ENCODE measurements at regions not wholly inside any gene's neighbourhood (a gene's known extent, or its start where the extent isn't known, plus 50 kb on each side); places are given as distances from the start of the nearest gene placed in this dataset.

GRCh38 chr12:30030693-30031374, 247.1 kb upstream of the TMTC1 start:
- DNase-seq: no peak
- Mint-ChIP-seq H3K36me3 (no peaks in the 10 kb centered on the region), H3K27me3 (no peaks in the 10 kb centered on the region), H3K9me3 (peaks cover 2% of the 10 kb centered on the region), H3K4me3 (no peak overlapping the region), H3K27ac (no peak overlapping the region), H3K4me1 (no peaks in the 10 kb centered on the region)
- CTCF ChIA-PET: no interaction called here

- CTCF ChIA-PET: no interaction called here
- no peaks in the 10 kb centered on the region for H3K36me3 Mint-ChIP-seq
- DNase-seq: no peak
- no peak overlapping the region for H3K4me3 Mint-ChIP-seq
- H3K4me1 Mint-ChIP-seq: no peaks in the 10 kb centered on the region
- H3K27me3 Mint-ChIP-seq: no peaks in the 10 kb centered on the region
- peaks cover 5% of the 10 kb centered on the region for H3K9me3 Mint-ChIP-seq
- H3K27ac Mint-ChIP-seq: no peak overlapping the region
Measured at GRCh38 chr12:30026621-30027234, 243.0 kb upstream of the TMTC1 start.

- no peak overlapping the region for H3K4me3 Mint-ChIP-seq
Measured at GRCh38 chr12:30025317-30025716, 241.6 kb upstream of the TMTC1 start.

GRCh38 chr12:30023186-30023585, 239.4 kb upstream of the TMTC1 start:
- H3K9me3 Mint-ChIP-seq: peaks cover 5% of the 10 kb centered on the region
- no peak overlapping the region for H3K4me3 Mint-ChIP-seq
- no peaks in the 10 kb centered on the region for H3K4me1 Mint-ChIP-seq
- H3K36me3 Mint-ChIP-seq: no peaks in the 10 kb centered on the region
- no peak for DNase-seq
- H3K27me3 Mint-ChIP-seq: no peaks in the 10 kb centered on the region
- H3K27ac Mint-ChIP-seq: no peak overlapping the region
- CTCF ChIA-PET: no interaction called here

More at GRCh38 chr12:30025317-30025716, 241.6 kb upstream of the TMTC1 start:
- peaks cover 5% of the 10 kb centered on the region for H3K9me3 Mint-ChIP-seq
- H3K27ac Mint-ChIP-seq: no peak overlapping the region
- no peak for DNase-seq
- no peaks in the 10 kb centered on the region for H3K27me3 Mint-ChIP-seq
- H3K36me3 Mint-ChIP-seq: no peaks in the 10 kb centered on the region
- CTCF ChIA-PET: no interaction called here
- H3K4me1 Mint-ChIP-seq: no peaks in the 10 kb centered on the region

- Mint-ChIP-seq H3K36me3 (no peaks in the 10 kb centered on the region), H3K9me3 (peaks cover 5% of the 10 kb centered on the region), H3K4me3 (no peak overlapping the region), H3K27ac (no peak overlapping the region), H3K27me3 (no peaks in the 10 kb centered on the region), H3K4me1 (no peaks in the 10 kb centered on the region)
- CTCF ChIA-PET: no interaction called here
- DNase-seq: no peak
Measured at GRCh38 chr12:30021051-30021833, 237.5 kb upstream of the TMTC1 start.

- Mint-ChIP-seq H3K4me1 (no peaks in the 10 kb centered on the region), H3K36me3 (no peaks in the 10 kb centered on the region), H3K27me3 (no peaks in the 10 kb centered on the region), H3K4me3 (no peak overlapping the region), H3K9me3 (peaks cover 4% of the 10 kb centered on the region), H3K27ac (no peak overlapping the region)
- CTCF ChIA-PET: no interaction called here
- DNase-seq: no peak
Measured at GRCh38 chr12:30019366-30020140, 235.8 kb upstream of the TMTC1 start.

GRCh38 chr12:30016540-30017055, 232.9 kb upstream of the TMTC1 start:
- Mint-ChIP-seq H3K27me3 (no peaks in the 10 kb centered on the region), H3K27ac (no peak overlapping the region), H3K4me3 (no peak overlapping the region), H3K36me3 (no peaks in the 10 kb centered on the region), H3K9me3 (peaks cover 4% of the 10 kb centered on the region), H3K4me1 (no peaks in the 10 kb centered on the region)
- CTCF ChIA-PET: no interaction called here
- no peak for DNase-seq

GRCh38 chr12:30015631-30016337, 232.0 kb upstream of the TMTC1 start:
- DNase-seq: no peak
- H3K4me3 Mint-ChIP-seq: no peak overlapping the region
- no peaks in the 10 kb centered on the region for H3K36me3 Mint-ChIP-seq
- no peaks in the 10 kb centered on the region for H3K27me3 Mint-ChIP-seq
- no peak overlapping the region for H3K27ac Mint-ChIP-seq
- H3K9me3 Mint-ChIP-seq: peaks cover 4% of the 10 kb centered on the region
- CTCF ChIA-PET: no interaction called here
- no peaks in the 10 kb centered on the region for H3K4me1 Mint-ChIP-seq

- H3K9me3 Mint-ChIP-seq: peaks cover 4% of the 10 kb centered on the region
- CTCF ChIA-PET: no interaction called here
- no peaks in the 10 kb centered on the region for H3K27me3 Mint-ChIP-seq
- H3K36me3 Mint-ChIP-seq: no peaks in the 10 kb centered on the region
- no peak overlapping the region for H3K27ac Mint-ChIP-seq
- no peak overlapping the region for H3K4me3 Mint-ChIP-seq
- H3K4me1 Mint-ChIP-seq: no peaks in the 10 kb centered on the region
- DNase-seq: no peak
Measured at GRCh38 chr12:30014991-30015390, 231.2 kb upstream of the TMTC1 start.

- CTCF ChIA-PET: no interaction called here
- Mint-ChIP-seq H3K4me3 (no peak overlapping the region), H3K27me3 (no peaks in the 10 kb centered on the region), H3K36me3 (no peaks in the 10 kb centered on the region), H3K4me1 (no peaks in the 10 kb centered on the region), H3K27ac (no peak overlapping the region), H3K9me3 (peaks cover 4% of the 10 kb centered on the region)
- no peak for DNase-seq
Measured at GRCh38 chr12:30012816-30013450, 229.2 kb upstream of the TMTC1 start.

- Mint-ChIP-seq H3K36me3 (no peaks in the 10 kb centered on the region), H3K4me1 (no peaks in the 10 kb centered on the region), H3K27ac (no peak overlapping the region), H3K27me3 (no peaks in the 10 kb centered on the region), H3K9me3 (no peaks in the 10 kb centered on the region), H3K4me3 (no peak overlapping the region)
- CTCF ChIA-PET: no interaction called here
- DNase-seq: no peak
Measured at GRCh38 chr12:30010071-30011052, 226.6 kb upstream of the TMTC1 start.

- Mint-ChIP-seq H3K27ac (no peak overlapping the region), H3K4me1 (no peaks in the 10 kb centered on the region), H3K9me3 (no peaks in the 10 kb centered on the region), H3K36me3 (no peaks in the 10 kb centered on the region), H3K4me3 (no peak overlapping the region), H3K27me3 (no peaks in the 10 kb centered on the region)
- no peak for DNase-seq
- CTCF ChIA-PET: no interaction called here
Measured at GRCh38 chr12:30006021-30006420, 222.3 kb upstream of the TMTC1 start.

DNA sequence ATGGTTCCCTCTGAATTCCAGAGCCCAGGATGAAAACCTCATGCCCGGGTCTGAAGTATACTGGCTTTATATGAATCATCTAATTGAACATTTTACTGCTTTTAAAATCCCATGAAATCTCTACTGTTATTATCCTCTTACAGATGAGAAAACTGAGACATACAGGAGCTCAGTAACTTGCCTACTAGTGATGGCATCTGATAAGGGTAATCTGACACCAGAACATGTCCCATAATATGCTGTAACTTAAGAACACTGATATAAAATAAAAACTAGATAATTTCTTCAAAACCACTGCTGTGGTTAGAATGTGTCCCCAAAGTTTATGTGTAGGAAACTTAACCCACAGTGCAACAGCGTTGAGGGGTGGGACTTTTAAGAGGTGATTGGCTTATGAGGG, 219.6 kb upstream of the TMTC1 start:
- DNase-seq: no peak
- Mint-ChIP-seq H3K36me3 (no peaks in the 10 kb centered on the region), H3K27ac (no peak overlapping the region), H3K4me1 (no peaks in the 10 kb centered on the region), H3K4me3 (no peak overlapping the region), H3K9me3 (no peaks in the 10 kb centered on the region), H3K27me3 (no peaks in the 10 kb centered on the region)
- CTCF ChIA-PET: no interaction called here

Measured in activated naive CD4-positive, alpha-beta T cell treated with anti-CD3 and anti-CD28 coated beads, Interleukin-2, amount 10 ng/mL, durations not matched to agents 7 days and 5 days (primary cell).